ENCODE measurements at regions not wholly inside any gene's neighbourhood (a gene's known extent, or its start where the extent isn't known, plus 50 kb on each side); places are given as distances from the start of the nearest gene placed in this dataset.

DNA sequence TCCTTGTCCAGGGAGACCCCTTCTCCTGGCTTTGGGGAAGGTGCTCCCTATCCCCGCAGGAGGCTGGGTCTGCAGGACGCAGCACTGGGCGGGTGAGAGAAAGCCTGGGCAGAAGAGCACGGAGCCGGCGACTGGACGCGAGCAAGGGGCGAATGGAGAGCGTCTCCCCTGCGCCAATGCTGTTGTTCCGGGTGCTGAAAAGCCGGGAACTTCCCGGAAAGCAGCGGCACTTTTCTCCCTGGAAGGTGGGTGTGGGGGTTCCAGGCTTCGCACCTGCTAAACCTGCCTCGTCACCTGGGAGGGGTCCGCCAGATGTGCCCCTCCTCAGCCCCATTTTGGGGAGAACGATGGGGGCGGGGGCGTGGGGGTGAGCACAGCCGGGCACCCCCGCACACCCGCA lies 417.1 kb upstream of the TMTC1 start:
- TF ChIP-seq TAF1 (IDR thresholded peaks at IDR 0.05; ENCODE audit: low read depth, low read length), result no peak
- TF ChIP-seq POLR2AphosphoS5 (IDR thresholded peaks at IDR 0.05; ENCODE audit: low read depth, low read length), result no peak
- no peak for TF ChIP-seq POLR2A (IDR thresholded peaks at IDR 0.05; ENCODE audit: low read depth, low read length)
- TF ChIP-seq PAX5 (IDR thresholded peaks at IDR 0.05; ENCODE audit: insufficient read depth, low read length, severe bottlenecking), result no peak
- TF ChIP-seq POU2F2 (IDR thresholded peaks at IDR 0.05; ENCODE audit: low read depth, low read length), result no peak

Measured in GM12891 (cell line).